ENCODE measurements at regions not wholly inside any gene's neighbourhood (a gene's known extent, or its start where the extent isn't known, plus 50 kb on each side); places are given as distances from the start of the nearest gene placed in this dataset.
A peak's percentile ranks its signal among the peaks of the same experiment; 100 is the strongest.

- peaks cover 2% of the 10 kb centered on the region for H3K27me3 ChIP-seq (ENCODE audit: control insufficient read depth, insufficient read depth, low read length)
- Mint-ChIP-seq H3K36me3 (no peaks in the 10 kb centered on the region), H3K27ac (no peak overlapping the region), H3K9me3 (no peaks in the 10 kb centered on the region), H3K4me1 (no peaks in the 10 kb centered on the region), H3K27me3 (peaks cover 4% of the 10 kb centered on the region), H3K4me3 (no peak overlapping the region)
- H3K4me1 ChIP-seq (ENCODE audit: control insufficient read depth, insufficient read depth, low read length, poor library complexity, severe bottlenecking), result no peaks in the 10 kb centered on the region
- H3K4me3 ChIP-seq (ENCODE audit: low read depth, low read length), result no peak overlapping the region
- no peaks in the 10 kb centered on the region for H3K36me3 ChIP-seq (ENCODE audit: control insufficient read depth, insufficient read depth, low read length)
- H3K27ac ChIP-seq (ENCODE audit: insufficient read depth, low read length, poor library complexity, severe bottlenecking), result no peak overlapping the region
- ATAC-seq (ENCODE audit: low read depth in 2 of 2) (no peak), DNase-seq (no peak)
- no peaks in the 10 kb centered on the region for H3K9me3 ChIP-seq (ENCODE audit: control insufficient read depth in 2 of 2, low read length in 2 of 2)
Observed at GRCh38 chr2:128533101-128533500, 214.4 kb upstream of the HS6ST1 start.

GRCh38 chr2:128534688-128535392, 216.2 kb upstream of the HS6ST1 start:
- ATAC-seq (ENCODE audit: low read depth in 2 of 2) (no peak), DNase-seq (no peak)
- Histone ChIP-seq H3K36me3 (ENCODE audit: control insufficient read depth, insufficient read depth, low read length) (no peaks in the 10 kb centered on the region), H3K4me1 (ENCODE audit: control insufficient read depth, insufficient read depth, low read length, poor library complexity, severe bottlenecking) (no peaks in the 10 kb centered on the region), H3K27me3 (ENCODE audit: control insufficient read depth, insufficient read depth, low read length) (peaks cover 2% of the 10 kb centered on the region), H3K27ac (ENCODE audit: insufficient read depth, low read length, poor library complexity, severe bottlenecking) (no peak overlapping the region), H3K9me3 (ENCODE audit: control insufficient read depth in 2 of 2, low read length in 2 of 2) (no peaks in the 10 kb centered on the region), H3K4me3 (ENCODE audit: low read depth, low read length) (no peak overlapping the region)
- Mint-ChIP-seq H3K27ac (no peak overlapping the region), H3K4me1 (no peaks in the 10 kb centered on the region), H3K9me3 (no peaks in the 10 kb centered on the region), H3K4me3 (no peak overlapping the region), H3K27me3 (peaks cover 4% of the 10 kb centered on the region), H3K36me3 (no peaks in the 10 kb centered on the region)

- H3K4me1 Mint-ChIP-seq, result no peaks in the 10 kb centered on the region
- no peak overlapping the region for H3K27ac Mint-ChIP-seq
- ATAC-seq (ENCODE audit: low read depth in 2 of 2), result no peak
- Histone ChIP-seq H3K9me3 (ENCODE audit: control insufficient read depth in 2 of 2, low read length in 2 of 2) (no peaks in the 10 kb centered on the region), H3K4me3 (ENCODE audit: low read depth, low read length) (no peak overlapping the region), H3K27me3 (ENCODE audit: control insufficient read depth, insufficient read depth, low read length) (peaks cover 2% of the 10 kb centered on the region), H3K27ac (ENCODE audit: insufficient read depth, low read length, poor library complexity, severe bottlenecking) (no peak overlapping the region), H3K36me3 (ENCODE audit: control insufficient read depth, insufficient read depth, low read length) (no peaks in the 10 kb centered on the region), H3K4me1 (ENCODE audit: control insufficient read depth, insufficient read depth, low read length, poor library complexity, severe bottlenecking) (no peaks in the 10 kb centered on the region)
- H3K9me3 Mint-ChIP-seq, result no peaks in the 10 kb centered on the region
- H3K27me3 Mint-ChIP-seq, result peaks cover 4% of the 10 kb centered on the region
- DNase-seq, result no peak
- H3K36me3 Mint-ChIP-seq, result no peaks in the 10 kb centered on the region
- no peak overlapping the region for H3K4me3 Mint-ChIP-seq
Observed at GRCh38 chr2:128535953-128536352, 217.3 kb upstream of the HS6ST1 start.

- H3K27me3 Mint-ChIP-seq, result peaks cover 9% of the 10 kb centered on the region
- H3K4me1 ChIP-seq (ENCODE audit: control insufficient read depth, insufficient read depth, low read length, poor library complexity, severe bottlenecking), result no peaks in the 10 kb centered on the region
- H3K9me3 ChIP-seq (ENCODE audit: control insufficient read depth in 2 of 2, low read length in 2 of 2), result no peaks in the 10 kb centered on the region
- no peak overlapping the region for H3K27ac ChIP-seq (ENCODE audit: insufficient read depth, low read length, poor library complexity, severe bottlenecking)
- peaks cover 2% of the 10 kb centered on the region for H3K27me3 ChIP-seq (ENCODE audit: control insufficient read depth, insufficient read depth, low read length)
- no peaks in the 10 kb centered on the region for H3K36me3 Mint-ChIP-seq
- no peak for ATAC-seq (ENCODE audit: low read depth in 2 of 2)
- no peak overlapping the region for H3K27ac Mint-ChIP-seq
- H3K4me3 ChIP-seq (ENCODE audit: low read depth, low read length), result no peak overlapping the region
- H3K9me3 Mint-ChIP-seq, result no peaks in the 10 kb centered on the region
- no peak for DNase-seq
- no peak overlapping the region for H3K4me3 Mint-ChIP-seq
- H3K36me3 ChIP-seq (ENCODE audit: control insufficient read depth, insufficient read depth, low read length), result no peaks in the 10 kb centered on the region
- H3K4me1 Mint-ChIP-seq, result no peaks in the 10 kb centered on the region
Observed at GRCh38 chr2:128536925-128537620, 218.4 kb upstream of the HS6ST1 start.

GRCh38 chr2:128537646-128538045, 219.0 kb upstream of the HS6ST1 start:
- DNase-seq (no peak), ATAC-seq (ENCODE audit: low read depth in 2 of 2) (no peak)
- no peaks in the 10 kb centered on the region for H3K9me3 ChIP-seq (ENCODE audit: control insufficient read depth in 2 of 2, low read length in 2 of 2)
- no peak overlapping the region for H3K27ac ChIP-seq (ENCODE audit: insufficient read depth, low read length, poor library complexity, severe bottlenecking)
- H3K36me3 ChIP-seq (ENCODE audit: control insufficient read depth, insufficient read depth, low read length), result no peaks in the 10 kb centered on the region
- no peak overlapping the region for H3K4me3 ChIP-seq (ENCODE audit: low read depth, low read length)
- H3K9me3 Mint-ChIP-seq, result no peaks in the 10 kb centered on the region
- H3K4me1 Mint-ChIP-seq, result no peaks in the 10 kb centered on the region
- peaks cover 2% of the 10 kb centered on the region for H3K27me3 ChIP-seq (ENCODE audit: control insufficient read depth, insufficient read depth, low read length)
- no peaks in the 10 kb centered on the region for H3K4me1 ChIP-seq (ENCODE audit: control insufficient read depth, insufficient read depth, low read length, poor library complexity, severe bottlenecking)
- peaks cover 9% of the 10 kb centered on the region for H3K27me3 Mint-ChIP-seq
- no peaks in the 10 kb centered on the region for H3K36me3 Mint-ChIP-seq
- H3K4me3 Mint-ChIP-seq, result no peak overlapping the region
- no peak overlapping the region for H3K27ac Mint-ChIP-seq

GRCh38 chr2:128538396-128538795, 219.7 kb upstream of the HS6ST1 start:
- Histone ChIP-seq H3K4me3 (ENCODE audit: low read depth, low read length) (no peak overlapping the region), H3K9me3 (ENCODE audit: control insufficient read depth in 2 of 2, low read length in 2 of 2) (no peaks in the 10 kb centered on the region), H3K36me3 (ENCODE audit: control insufficient read depth, insufficient read depth, low read length) (no peaks in the 10 kb centered on the region), H3K27ac (ENCODE audit: insufficient read depth, low read length, poor library complexity, severe bottlenecking) (no peak overlapping the region), H3K4me1 (ENCODE audit: control insufficient read depth, insufficient read depth, low read length, poor library complexity, severe bottlenecking) (no peaks in the 10 kb centered on the region), H3K27me3 (ENCODE audit: control insufficient read depth, insufficient read depth, low read length) (peaks cover 2% of the 10 kb centered on the region)
- ATAC-seq (ENCODE audit: low read depth in 2 of 2), result no peak
- peaks cover 9% of the 10 kb centered on the region for H3K27me3 Mint-ChIP-seq
- no peak overlapping the region for H3K4me3 Mint-ChIP-seq
- DNase-seq, result no peak
- no peaks in the 10 kb centered on the region for H3K4me1 Mint-ChIP-seq
- no peaks in the 10 kb centered on the region for H3K36me3 Mint-ChIP-seq
- H3K27ac Mint-ChIP-seq, result no peak overlapping the region
- H3K9me3 Mint-ChIP-seq, result no peaks in the 10 kb centered on the region

- Mint-ChIP-seq H3K36me3 (no peaks in the 10 kb centered on the region), H3K4me3 (no peak overlapping the region), H3K9me3 (no peaks in the 10 kb centered on the region), H3K27me3 (peaks cover 9% of the 10 kb centered on the region), H3K27ac (peak overlapping the region in 1 of 3 donors; percentile 37), H3K4me1 (no peaks in the 10 kb centered on the region)
- H3K27me3 ChIP-seq (ENCODE audit: control insufficient read depth, insufficient read depth, low read length), result no peaks in the 10 kb centered on the region
- H3K4me3 ChIP-seq (ENCODE audit: low read depth, low read length), result no peak overlapping the region
- DNase-seq (no peak), ATAC-seq (ENCODE audit: low read depth in 2 of 2) (no peak)
- no peaks in the 10 kb centered on the region for H3K9me3 ChIP-seq (ENCODE audit: control insufficient read depth in 2 of 2, low read length in 2 of 2)
- H3K36me3 ChIP-seq (ENCODE audit: control insufficient read depth, insufficient read depth, low read length), result no peaks in the 10 kb centered on the region
- H3K4me1 ChIP-seq (ENCODE audit: control insufficient read depth, insufficient read depth, low read length, poor library complexity, severe bottlenecking), result no peaks in the 10 kb centered on the region
- no peak overlapping the region for H3K27ac ChIP-seq (ENCODE audit: insufficient read depth, low read length, poor library complexity, severe bottlenecking)
Observed at GRCh38 chr2:128540670-128541069, 222.0 kb upstream of the HS6ST1 start.

- Histone ChIP-seq H3K4me3 (ENCODE audit: low read depth, low read length) (no peak overlapping the region), H3K27me3 (ENCODE audit: control insufficient read depth, insufficient read depth, low read length) (no peaks in the 10 kb centered on the region), H3K4me1 (ENCODE audit: control insufficient read depth, insufficient read depth, low read length, poor library complexity, severe bottlenecking) (no peaks in the 10 kb centered on the region), H3K36me3 (ENCODE audit: control insufficient read depth, insufficient read depth, low read length) (no peaks in the 10 kb centered on the region), H3K27ac (ENCODE audit: insufficient read depth, low read length, poor library complexity, severe bottlenecking) (no peak overlapping the region), H3K9me3 (ENCODE audit: control insufficient read depth in 2 of 2, low read length in 2 of 2) (no peaks in the 10 kb centered on the region)
- DNase-seq, result no peak
- no peaks in the 10 kb centered on the region for H3K36me3 Mint-ChIP-seq
- ATAC-seq (ENCODE audit: low read depth in 2 of 2), result no peak
- H3K9me3 Mint-ChIP-seq, result peaks cover 0 to 3% (median 0%) of the 10 kb centered on the region in 7 donors
- no peaks in the 10 kb centered on the region for H3K4me1 Mint-ChIP-seq
- no peak overlapping the region for H3K4me3 Mint-ChIP-seq
- no peak overlapping the region for H3K27ac Mint-ChIP-seq
- peaks cover 12% of the 10 kb centered on the region for H3K27me3 Mint-ChIP-seq
Observed at GRCh38 chr2:128541448-128541847, 222.8 kb upstream of the HS6ST1 start.

All from CD4-positive, CD25-positive, alpha-beta regulatory T cell (primary cell).